Activated CD4-positive, alpha-beta T cell treated with anti-CD3 and anti-CD28 coated beads, Interleukin-2, amount 10 ng/mL, durations not matched to agents 24 days and 14 days (primary cell): ENCODE measurements at regions not wholly inside any gene's neighbourhood (a gene's known extent, or its start where the extent isn't known, plus 50 kb on each side); places are given as distances from the start of the nearest gene placed in this dataset.

Experiments
- DNase-seq: peaks from one replicate; pipeline ENCODE4 v3.0.0; 2022
- H3K27ac Mint-ChIP-seq: one replicate; pipeline ENCODE4 v1.8.0; 2022; ENCODE audit warnings: mild to moderate bottlenecking, mixed read lengths
- H3K27me3 Mint-ChIP-seq: one replicate; pipeline ENCODE4 v1.8.0; 2022; ENCODE audit warnings: mixed read lengths
- H3K36me3 Mint-ChIP-seq: one replicate; pipeline ENCODE4 v1.8.0; 2022; ENCODE audit warnings: low read depth, mild to moderate bottlenecking, mixed read lengths
- H3K4me1 Mint-ChIP-seq: one replicate; pipeline ENCODE4 v1.8.0; 2021; ENCODE audit warnings: mixed read lengths
- H3K4me3 Mint-ChIP-seq: one replicate; pipeline ENCODE4 v1.8.0; 2022; ENCODE audit warnings: mild to moderate bottlenecking, moderate library complexity, mixed read lengths
- H3K9me3 Mint-ChIP-seq: one replicate; pipeline ENCODE4 v1.8.0; 2021; ENCODE audit warnings: mixed read lengths
- intact Hi-C: fragments of 100-400 bp; cut with micrococcal nuclease; formaldehyde crosslinking; loops from one replicate; pipeline ENCODE4 v1.15.1; 2023

DNA sequence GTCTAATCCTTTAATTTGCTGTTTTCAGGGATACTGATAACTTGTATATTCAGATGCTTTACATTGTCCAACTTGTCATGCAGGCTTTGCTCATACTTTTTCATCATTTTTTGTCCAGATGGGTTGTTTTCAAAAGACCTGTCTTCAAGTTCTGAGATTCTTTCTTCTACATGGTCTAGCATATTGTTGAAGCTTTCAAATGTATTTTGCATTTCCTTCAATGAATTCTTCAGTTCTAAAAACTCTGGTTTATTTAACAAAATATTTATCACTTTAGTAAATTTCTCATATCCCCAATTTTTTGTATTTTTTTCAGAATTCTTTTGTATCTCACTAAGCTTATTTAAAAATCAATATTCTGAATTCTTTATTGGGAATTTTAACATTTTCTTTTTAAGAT lies 388.3 kb upstream of the IL12A start:
- no peak overlapping the region for H3K27ac Mint-ChIP-seq
- H3K4me3 Mint-ChIP-seq: no peak overlapping the region
- no peaks in the 10 kb centered on the region for H3K36me3 Mint-ChIP-seq
- intact Hi-C loops: no loop called here
- H3K4me1 Mint-ChIP-seq: no peaks in the 10 kb centered on the region
- DNase-seq: no peak
- no peaks in the 10 kb centered on the region for H3K27me3 Mint-ChIP-seq
- H3K9me3 Mint-ChIP-seq: peaks cover 14% of the 10 kb centered on the region

- H3K27ac Mint-ChIP-seq: no peak overlapping the region
- intact Hi-C loops: no loop called here
- H3K4me1 Mint-ChIP-seq: no peaks in the 10 kb centered on the region
- H3K27me3 Mint-ChIP-seq: no peaks in the 10 kb centered on the region
- no peaks in the 10 kb centered on the region for H3K36me3 Mint-ChIP-seq
- H3K9me3 Mint-ChIP-seq: peaks cover 9% of the 10 kb centered on the region
- no peak overlapping the region for H3K4me3 Mint-ChIP-seq
- no peak for DNase-seq
Observed at GRCh38 chr3:159604151-159604581, 384.5 kb upstream of the IL12A start.

- Mint-ChIP-seq H3K4me1 (no peaks in the 10 kb centered on the region), H3K36me3 (no peaks in the 10 kb centered on the region), H3K27me3 (no peaks in the 10 kb centered on the region), H3K9me3 (peaks cover under 1% of the 10 kb centered on the region), H3K4me3 (no peak overlapping the region), H3K27ac (no peak overlapping the region)
- DNase-seq: no peak
- intact Hi-C loops: no loop called here
Observed at GRCh38 chr3:159605101-159605500, 383.5 kb upstream of the IL12A start.

DNA sequence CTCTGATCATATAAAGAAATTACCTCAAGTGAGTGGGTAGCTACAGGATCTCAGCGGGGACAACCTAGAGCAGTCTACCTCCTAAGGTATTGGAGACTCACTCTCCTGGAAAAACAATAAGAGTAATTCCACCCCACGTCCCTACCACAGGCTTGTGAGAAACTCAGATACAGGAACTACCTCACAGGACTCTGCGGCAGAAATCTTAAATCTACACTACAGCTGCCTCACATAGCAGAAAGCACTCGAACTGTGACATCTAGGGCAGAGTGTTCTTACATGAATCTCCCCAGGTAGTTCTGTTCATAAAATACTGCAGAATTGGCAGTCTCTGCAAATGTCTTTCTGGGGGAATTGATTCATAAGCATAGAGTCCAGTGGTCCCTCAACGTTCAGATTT lies 382.9 kb upstream of the IL12A start:
- H3K27me3 Mint-ChIP-seq: no peaks in the 10 kb centered on the region

DNA sequence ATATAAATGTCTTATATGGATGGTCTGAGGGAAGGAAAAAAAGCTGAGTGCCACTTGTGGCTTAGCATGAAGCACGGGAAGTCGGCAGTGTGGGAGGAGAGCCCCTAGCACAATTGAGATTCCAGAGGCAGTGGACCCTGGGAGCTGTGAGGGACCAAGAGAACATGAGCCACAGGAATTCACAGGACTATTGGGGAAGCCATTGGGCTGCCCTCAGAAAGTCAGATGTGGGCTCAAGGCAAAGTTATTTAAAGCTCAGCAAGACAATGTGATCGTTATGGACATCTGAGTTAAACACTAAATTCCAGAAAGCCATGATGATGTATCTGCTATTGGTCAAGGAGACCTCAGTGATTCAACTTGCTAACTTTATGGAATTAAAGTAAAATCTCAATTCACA lies 380.8 kb upstream of the IL12A start:
- no peaks in the 10 kb centered on the region for H3K9me3 Mint-ChIP-seq
- intact Hi-C loops: no loop called here
- H3K4me3 Mint-ChIP-seq: no peak overlapping the region

More for the DNA sequence above, 382.9 kb upstream of the IL12A start:
- H3K27ac Mint-ChIP-seq: no peak overlapping the region
- intact Hi-C loops: no loop called here
- no peaks in the 10 kb centered on the region for H3K9me3 Mint-ChIP-seq
- no peaks in the 10 kb centered on the region for H3K4me1 Mint-ChIP-seq
- DNase-seq: no peak
- no peaks in the 10 kb centered on the region for H3K36me3 Mint-ChIP-seq
- H3K4me3 Mint-ChIP-seq: no peak overlapping the region

GRCh38 chr3:159608311-159608710 lies 380.3 kb upstream of the IL12A start:
- DNase-seq: no peak
- Mint-ChIP-seq H3K4me3 (no peak overlapping the region), H3K4me1 (no peaks in the 10 kb centered on the region), H3K9me3 (no peaks in the 10 kb centered on the region), H3K36me3 (no peaks in the 10 kb centered on the region), H3K27me3 (no peaks in the 10 kb centered on the region), H3K27ac (no peak overlapping the region)
- intact Hi-C loops: no loop called here

More for the DNA sequence above, 380.8 kb upstream of the IL12A start:
- no peaks in the 10 kb centered on the region for H3K27me3 Mint-ChIP-seq
- H3K36me3 Mint-ChIP-seq: no peaks in the 10 kb centered on the region
- no peak overlapping the region for H3K27ac Mint-ChIP-seq
- DNase-seq: no peak
- no peaks in the 10 kb centered on the region for H3K4me1 Mint-ChIP-seq

DNA sequence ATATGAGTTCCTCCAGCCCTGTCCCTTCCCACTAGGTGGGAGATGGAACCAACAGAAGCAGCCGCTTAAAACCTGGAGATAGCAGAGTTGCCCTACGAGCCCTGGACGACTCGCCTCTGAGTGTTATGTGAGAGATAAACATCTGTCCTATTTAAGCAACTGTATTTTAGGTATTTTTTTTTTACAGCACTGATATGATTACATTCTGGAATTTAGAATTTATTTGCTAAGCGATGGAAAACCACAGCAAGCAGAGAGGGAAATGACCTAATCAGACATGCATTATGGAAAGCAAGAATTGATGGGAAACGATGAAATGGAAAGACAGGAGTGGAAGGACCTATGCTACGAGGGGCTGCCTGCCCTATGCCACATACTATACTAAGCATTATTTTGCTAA lies 379.0 kb upstream of the IL12A start:
- Mint-ChIP-seq H3K4me3 (no peak overlapping the region), H3K27me3 (no peaks in the 10 kb centered on the region), H3K27ac (no peak overlapping the region), H3K4me1 (no peaks in the 10 kb centered on the region), H3K36me3 (no peaks in the 10 kb centered on the region), H3K9me3 (no peaks in the 10 kb centered on the region)
- intact Hi-C loops: no loop called here
- no peak for DNase-seq

- no peak for DNase-seq
- no peaks in the 10 kb centered on the region for H3K4me1 Mint-ChIP-seq
- intact Hi-C loops: no loop called here
- H3K27ac Mint-ChIP-seq: no peak overlapping the region
- no peak overlapping the region for H3K4me3 Mint-ChIP-seq
- H3K27me3 Mint-ChIP-seq: no peaks in the 10 kb centered on the region
- no peaks in the 10 kb centered on the region for H3K36me3 Mint-ChIP-seq
- H3K9me3 Mint-ChIP-seq: no peaks in the 10 kb centered on the region
Observed at GRCh38 chr3:159616234-159616825, 372.3 kb upstream of the IL12A start.

- no peak overlapping the region for H3K4me3 Mint-ChIP-seq
- H3K9me3 Mint-ChIP-seq: no peaks in the 10 kb centered on the region
- DNase-seq: no peak
- H3K27me3 Mint-ChIP-seq: no peaks in the 10 kb centered on the region
- H3K27ac Mint-ChIP-seq: no peak overlapping the region
- H3K36me3 Mint-ChIP-seq: no peaks in the 10 kb centered on the region
- intact Hi-C loops: no loop called here
- no peaks in the 10 kb centered on the region for H3K4me1 Mint-ChIP-seq
Observed at GRCh38 chr3:159619341-159619885, 369.2 kb upstream of the IL12A start.

DNA sequence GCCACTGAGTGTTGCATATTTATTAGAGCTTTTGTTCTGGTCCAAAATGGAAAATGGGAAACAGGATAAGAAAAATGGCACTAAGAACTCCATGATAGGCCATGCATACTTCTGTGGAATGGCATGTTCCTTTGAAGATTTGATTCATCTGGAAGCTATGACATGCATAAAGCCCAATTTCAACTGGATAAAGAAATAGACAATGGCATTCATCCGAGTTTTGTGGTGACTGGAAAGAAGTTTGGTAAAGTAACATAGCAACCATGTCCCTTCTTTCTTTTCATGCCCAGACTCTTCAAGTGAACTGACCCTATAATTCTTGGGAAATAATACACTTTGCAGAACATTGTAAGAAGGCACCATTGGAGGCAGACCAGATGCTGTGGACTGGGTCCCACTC lies 368.4 kb upstream of the IL12A start:
- DNase-seq: no peak
- no peaks in the 10 kb centered on the region for H3K4me1 Mint-ChIP-seq
- no peak overlapping the region for H3K27ac Mint-ChIP-seq
- no peaks in the 10 kb centered on the region for H3K36me3 Mint-ChIP-seq
- no peaks in the 10 kb centered on the region for H3K27me3 Mint-ChIP-seq
- intact Hi-C loops: no loop called here
- H3K4me3 Mint-ChIP-seq: no peak overlapping the region
- no peaks in the 10 kb centered on the region for H3K9me3 Mint-ChIP-seq

- intact Hi-C loops: no loop called here
- DNase-seq: no peak
- Mint-ChIP-seq H3K27me3 (no peaks in the 10 kb centered on the region), H3K4me3 (no peak overlapping the region), H3K4me1 (no peaks in the 10 kb centered on the region), H3K36me3 (no peaks in the 10 kb centered on the region), H3K9me3 (no peaks in the 10 kb centered on the region), H3K27ac (no peak overlapping the region)
Observed at GRCh38 chr3:159620873-159621272, 367.8 kb upstream of the IL12A start.

- Mint-ChIP-seq H3K27me3 (no peaks in the 10 kb centered on the region), H3K4me1 (no peaks in the 10 kb centered on the region), H3K4me3 (no peak overlapping the region), H3K36me3 (no peaks in the 10 kb centered on the region), H3K27ac (no peak overlapping the region), H3K9me3 (no peaks in the 10 kb centered on the region)
- DNase-seq: no peak
- intact Hi-C loops: no loop called here
Observed at GRCh38 chr3:159624616-159625015, 364.0 kb upstream of the IL12A start.

GRCh38 chr3:159625594-159625993 lies 363.0 kb upstream of the IL12A start:
- H3K4me1 Mint-ChIP-seq: no peaks in the 10 kb centered on the region
- H3K27ac Mint-ChIP-seq: no peak overlapping the region
- no peaks in the 10 kb centered on the region for H3K36me3 Mint-ChIP-seq
- H3K9me3 Mint-ChIP-seq: no peaks in the 10 kb centered on the region
- H3K27me3 Mint-ChIP-seq: no peaks in the 10 kb centered on the region
- intact Hi-C loops: no loop called here
- H3K4me3 Mint-ChIP-seq: no peak overlapping the region
- no peak for DNase-seq

GRCh38 chr3:159626598-159626997 lies 362.0 kb upstream of the IL12A start:
- no peak overlapping the region for H3K27ac Mint-ChIP-seq
- no peaks in the 10 kb centered on the region for H3K9me3 Mint-ChIP-seq
- no peak overlapping the region for H3K4me3 Mint-ChIP-seq
- H3K27me3 Mint-ChIP-seq: no peaks in the 10 kb centered on the region
- H3K4me1 Mint-ChIP-seq: no peaks in the 10 kb centered on the region
- intact Hi-C loops: no loop called here
- DNase-seq: no peak
- no peaks in the 10 kb centered on the region for H3K36me3 Mint-ChIP-seq

DNA sequence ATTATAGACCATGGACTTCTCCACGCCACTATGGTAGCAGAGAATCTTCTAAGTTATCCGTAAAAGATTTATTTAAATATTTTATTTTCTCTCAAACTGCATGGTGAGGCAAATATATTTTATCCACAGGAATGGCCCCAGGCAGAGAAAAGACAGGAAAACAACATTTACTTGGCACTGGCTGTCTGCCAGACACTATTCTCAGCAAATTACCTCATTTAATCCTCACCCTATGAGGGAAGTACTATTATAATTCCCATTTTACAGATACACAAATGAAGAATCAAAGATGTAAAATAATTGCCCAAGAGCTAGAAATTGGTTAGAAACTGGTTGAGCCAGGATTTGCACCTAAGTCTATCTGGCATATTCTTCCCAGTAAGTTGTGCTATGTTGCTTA lies 361.4 kb upstream of the IL12A start:
- H3K4me3 Mint-ChIP-seq: no peak overlapping the region
- no peaks in the 10 kb centered on the region for H3K27me3 Mint-ChIP-seq
- H3K9me3 Mint-ChIP-seq: no peaks in the 10 kb centered on the region
- intact Hi-C loops: no loop called here
- H3K36me3 Mint-ChIP-seq: no peaks in the 10 kb centered on the region
- no peak overlapping the region for H3K27ac Mint-ChIP-seq
- no peaks in the 10 kb centered on the region for H3K4me1 Mint-ChIP-seq
- no peak for DNase-seq
